ENCODE measurements at regions not wholly inside any gene's neighbourhood (a gene's known extent, or its start where the extent isn't known, plus 50 kb on each side); places are given as distances from the start of the nearest gene placed in this dataset.

DNA sequence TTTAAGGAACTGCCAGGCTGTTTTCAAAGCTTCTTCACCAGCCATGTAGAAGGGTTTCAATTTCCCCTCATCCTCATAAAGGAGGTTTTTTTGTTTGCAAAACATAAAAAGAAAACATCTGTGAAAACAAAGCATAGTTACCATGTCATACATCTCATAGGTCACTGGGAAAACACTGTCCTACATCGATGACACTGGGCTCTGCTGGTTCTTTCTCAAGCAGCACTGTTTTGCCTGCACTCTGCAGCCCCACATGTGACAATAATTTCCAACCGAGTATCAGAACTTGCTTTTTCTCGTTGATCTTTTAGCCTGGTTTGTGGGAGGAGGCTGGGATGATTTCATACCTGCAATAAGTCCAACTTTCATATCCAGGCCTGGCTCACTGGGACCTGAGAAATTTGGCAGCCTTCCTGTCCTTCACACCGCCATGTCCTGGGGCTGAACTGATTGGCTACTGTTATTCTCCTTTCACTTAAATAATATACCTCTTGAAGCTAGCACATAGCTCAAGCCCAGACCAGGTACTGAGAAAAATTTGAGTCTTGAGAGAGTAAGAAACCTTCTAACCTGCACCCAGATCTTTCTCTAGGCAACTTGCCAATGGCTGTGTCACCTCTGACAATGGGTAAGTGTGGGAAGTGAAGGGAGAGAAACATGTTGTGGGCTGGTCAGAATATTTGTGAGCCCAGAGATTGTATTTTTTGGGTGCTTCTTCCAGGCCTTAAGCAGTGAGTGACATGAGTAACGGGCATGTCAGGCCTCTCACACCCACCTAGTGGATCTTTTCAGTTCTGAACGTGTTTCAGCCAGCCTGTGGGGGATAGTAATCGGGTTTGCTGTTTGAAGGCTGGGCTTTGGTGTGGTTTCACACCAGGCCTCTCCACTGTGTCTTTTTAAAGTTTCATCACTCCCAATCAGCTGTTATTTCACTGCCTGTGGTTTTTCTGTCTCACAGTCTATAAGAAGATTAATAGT is 502.8 kb downstream of the NTRK2 start:
- peak; percentile 29 for DNase-seq (ENCODE audit: low read depth)
- H3K4me3 ChIP-seq (ENCODE audit: low read depth, low read length): no peak overlapping the region
- TF ChIP-seq, protein P1, sequence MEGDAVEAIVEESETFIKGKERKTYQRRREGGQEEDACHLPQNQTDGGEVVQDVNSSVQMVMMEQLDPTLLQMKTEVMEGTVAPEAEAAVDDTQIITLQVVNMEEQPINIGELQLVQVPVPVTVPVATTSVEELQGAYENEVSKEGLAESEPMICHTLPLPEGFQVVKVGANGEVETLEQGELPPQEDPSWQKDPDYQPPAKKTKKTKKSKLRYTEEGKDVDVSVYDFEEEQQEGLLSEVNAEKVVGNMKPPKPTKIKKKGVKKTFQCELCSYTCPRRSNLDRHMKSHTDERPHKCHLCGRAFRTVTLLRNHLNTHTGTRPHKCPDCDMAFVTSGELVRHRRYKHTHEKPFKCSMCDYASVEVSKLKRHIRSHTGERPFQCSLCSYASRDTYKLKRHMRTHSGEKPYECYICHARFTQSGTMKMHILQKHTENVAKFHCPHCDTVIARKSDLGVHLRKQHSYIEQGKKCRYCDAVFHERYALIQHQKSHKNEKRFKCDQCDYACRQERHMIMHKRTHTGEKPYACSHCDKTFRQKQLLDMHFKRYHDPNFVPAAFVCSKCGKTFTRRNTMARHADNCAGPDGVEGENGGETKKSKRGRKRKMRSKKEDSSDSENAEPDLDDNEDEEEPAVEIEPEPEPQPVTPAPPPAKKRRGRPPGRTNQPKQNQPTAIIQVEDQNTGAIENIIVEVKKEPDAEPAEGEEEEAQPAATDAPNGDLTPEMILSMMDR (conservative IDR thresholded peaks at IDR 0.05; ENCODE audit: low read depth, low read length): peak; percentile 6

DNA sequence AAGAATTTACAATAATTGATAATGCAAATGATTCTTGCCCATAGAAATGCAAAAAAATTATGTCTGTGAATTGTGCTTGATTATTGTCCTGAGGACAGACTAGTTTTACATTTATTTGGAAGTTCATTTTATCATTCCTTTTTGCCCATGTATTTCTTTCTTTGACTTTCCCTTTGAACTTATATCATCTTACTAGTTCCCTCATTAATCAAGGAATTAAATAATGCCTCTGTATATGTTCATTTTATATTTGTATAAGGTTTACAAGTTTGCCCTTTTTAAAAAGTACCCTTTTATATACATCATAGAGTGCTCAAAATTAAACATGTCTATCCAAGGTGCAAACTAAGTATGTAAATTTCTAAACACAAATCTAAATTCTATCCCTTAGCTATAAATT is 501.6 kb downstream of the NTRK2 start:
- DNase-seq (ENCODE audit: low read depth): no peak
- TF ChIP-seq, protein P1 (conservative IDR thresholded peaks at IDR 0.05; ENCODE audit: low read depth, low read length): no peak
- no peak overlapping the region for H3K4me3 ChIP-seq (ENCODE audit: low read depth, low read length)

DNA sequence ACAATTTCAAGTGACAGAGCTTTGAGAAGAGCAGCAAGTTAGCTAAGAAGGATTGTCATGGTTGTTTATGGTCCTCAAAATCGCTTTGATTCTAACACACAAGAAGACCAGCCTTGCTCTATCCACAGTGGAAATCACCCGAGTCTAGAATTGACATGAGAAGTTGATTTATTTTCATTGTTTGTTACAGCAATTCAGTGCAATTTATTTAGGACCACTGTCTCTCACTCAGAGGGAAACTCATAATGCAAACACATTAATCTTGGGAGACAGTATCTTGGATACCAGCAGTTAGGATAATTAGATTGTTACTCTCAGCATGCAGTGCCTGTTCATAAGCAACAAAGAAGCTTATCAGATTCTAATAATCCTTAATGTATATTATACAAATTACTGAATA is 498.9 kb downstream of the NTRK2 start:
- TF ChIP-seq, protein P1 (conservative IDR thresholded peaks at IDR 0.05; ENCODE audit: low read depth, low read length): no peak

DNA sequence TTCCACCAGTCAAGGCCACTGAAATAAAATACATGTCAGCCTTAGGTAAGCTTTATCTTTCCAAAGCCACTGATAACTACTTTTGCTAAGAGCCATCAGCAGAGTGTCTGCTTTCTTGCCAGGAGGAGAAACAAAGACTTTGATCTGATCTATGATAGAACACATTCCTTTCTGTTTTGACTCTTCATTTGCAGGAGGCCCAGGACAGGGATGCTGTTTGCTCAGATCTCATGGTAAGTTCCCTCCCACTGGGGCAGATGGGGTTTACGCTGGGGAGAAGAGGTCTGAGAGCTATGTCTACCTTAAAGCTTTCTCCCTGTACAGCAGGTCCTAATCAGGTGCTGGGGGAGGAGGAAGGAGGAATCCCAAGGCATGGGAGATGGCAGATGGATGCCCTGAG is 497.6 kb downstream of the NTRK2 start:
- TF ChIP-seq, protein P1 (conservative IDR thresholded peaks at IDR 0.05; ENCODE audit: low read depth, low read length): no peak
- H3K4me3 ChIP-seq (ENCODE audit: low read depth, low read length): no peak overlapping the region
- DNase-seq (ENCODE audit: low read depth): no peak

More for the DNA sequence above, 498.9 kb downstream of the NTRK2 start:
- H3K4me3 ChIP-seq (ENCODE audit: low read depth, low read length): no peak overlapping the region
- DNase-seq (ENCODE audit: low read depth): no peak

DNA sequence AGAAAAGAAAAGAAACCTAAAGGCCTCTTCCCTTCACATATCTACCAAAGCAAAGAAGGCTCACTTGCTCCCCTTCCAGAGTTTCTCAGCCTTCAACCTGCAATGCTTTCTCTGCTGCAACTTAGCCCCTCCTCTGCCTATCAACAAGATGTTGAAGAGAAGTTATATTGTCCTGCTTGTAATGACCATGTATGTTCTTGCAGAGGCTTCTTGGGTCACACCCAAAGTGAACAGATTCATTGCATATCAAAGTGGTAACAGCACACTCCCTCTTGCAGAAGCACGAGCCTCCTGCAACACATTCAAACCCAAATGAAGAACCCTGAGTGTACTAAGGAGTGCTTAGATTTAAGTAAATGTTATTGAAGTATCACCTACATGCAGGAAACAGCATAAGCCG is 494.3 kb downstream of the NTRK2 start:
- TF ChIP-seq, protein P1 (conservative IDR thresholded peaks at IDR 0.05; ENCODE audit: low read depth, low read length): no peak
- no peak overlapping the region for H3K4me3 ChIP-seq (ENCODE audit: low read depth, low read length)

DNA sequence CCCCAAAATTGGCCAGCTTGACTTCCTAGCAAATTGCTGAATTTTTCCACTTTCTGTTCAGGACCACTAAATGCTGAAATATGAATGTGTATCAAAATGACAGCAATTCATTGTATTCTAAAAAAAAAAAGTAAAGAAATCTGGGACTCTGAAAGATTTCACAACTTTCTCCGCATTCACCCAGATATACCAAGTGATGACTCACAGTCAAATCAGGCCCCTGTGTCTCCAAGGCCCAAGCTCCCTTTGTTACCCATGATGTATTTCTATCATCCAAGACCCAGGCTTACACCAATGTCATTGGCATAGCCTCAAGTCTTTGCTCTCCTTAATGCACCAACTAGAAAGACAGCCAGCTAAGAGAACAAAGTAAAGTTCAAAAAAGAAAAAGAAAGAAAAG is 493.9 kb downstream of the NTRK2 start:
- no peak for DNase-seq (ENCODE audit: low read depth)
- no peak overlapping the region for H3K4me3 ChIP-seq (ENCODE audit: low read depth, low read length)
- TF ChIP-seq, protein P1 (conservative IDR thresholded peaks at IDR 0.05; ENCODE audit: low read depth, low read length): no peak

More for the DNA sequence above, 494.3 kb downstream of the NTRK2 start:
- no peak for DNase-seq (ENCODE audit: low read depth)

Data from epithelial cell of proximal tubule (primary cell).